Stomach (tissue), 8 donors: ENCODE measurements at regions not wholly inside any gene's neighbourhood (a gene's known extent, or its start where the extent isn't known, plus 50 kb on each side); places are given as distances from the start of the nearest gene placed in this dataset.

Source experiments
- DNase-seq, 2 donors: peaks; one replicate each; pipeline versions ENCODE4 v3.0.0 to v3.0.0-alpha.2; 2013 to 2019
- H3K27ac ChIP-seq, 5 donors: fragments of 200-600 bp in 4 of 5; sonication (generic) in 4 of 5; one replicate each; pipeline ENCODE4 v1.5.1; 2013 to 2019; ENCODE audit warnings: mild to moderate bottlenecking in 1 of 5, moderate library complexity in 1 of 5
- H3K27me3 ChIP-seq, 3 donors: fragments of 200-600 bp; sonication (generic); one replicate each; pipeline ENCODE4 v1.5.1; 2017 to 2019; ENCODE audit warnings: mixed run types in 1 of 3
- H3K36me3 ChIP-seq, 4 donors: fragments of 200-600 bp; sonication (generic); 1 replicate in 3 of 4; 2 replicates in 1 of 4; pipeline ENCODE4 v1.5.1; 2016 to 2019
- H3K4me1 ChIP-seq, 4 donors: fragments of 200-600 bp; sonication (generic); one replicate each; pipeline ENCODE4 v1.5.1; 2016 to 2019
- H3K4me3 ChIP-seq, 4 donors: fragments of 200-600 bp; sonication (generic) in 3 of 4; one replicate each; pipeline ENCODE4 v1.5.1; 2016 to 2019; ENCODE audit warnings: mild to moderate bottlenecking in 1 of 4
- H3K9me3 ChIP-seq, 4 donors: fragments of 200-600 bp; sonication (generic); one replicate each; pipeline ENCODE4 v1.5.1; 2016 to 2019
- CTCF ChIP-seq, 7 experiments: fragments of 450-650 bp in 4 of 7; fragments of 200-600 bp in 3 of 7; sonication (generic) in 3 of 7; IDR thresholded peaks; one replicate each; pipeline ENCODE4 v1.5.1; 2016 to 2019; ENCODE audit warnings: antibody characterized with exemption in 7 of 7, control low read depth in 2 of 7, mild to moderate bottlenecking in 1 of 7
- EP300 ChIP-seq: sonication (generic); formaldehyde crosslinking; IDR thresholded peaks from one replicate; pipeline ENCODE4 v1.6.1; 2017; ENCODE audit warnings: antibody characterized with exemption
- POLR2A ChIP-seq, 4 donors: fragments of 450-650 bp; IDR thresholded peaks; one replicate each; pipeline ENCODE4 v1.6.1; 2016; ENCODE audit warnings: antibody characterized with exemption in 4 of 4, control low read depth in 2 of 4, mild to moderate bottlenecking in 1 of 4, moderate library complexity in 1 of 4
- POLR2AphosphoS5 ChIP-seq, 3 donors: sonication (generic); formaldehyde crosslinking; IDR thresholded peaks; one replicate each; pipeline ENCODE4 v1.6.1; 2016; ENCODE audit warnings: antibody characterized with exemption in 3 of 3
- WGBS, 5 donors: extraction: QIAGEN DNeasy Blood & Tissue Kit in 3 of 5; methylation state at CpG; one replicate each; pipeline versions ENCODE4 v1.1.5 to v1.1.7; 2013 to 2018; 5-methylcytosine and 5-hydroxymethylcytosine counted together
- intact Hi-C: fragments of 100-400 bp; cut with DNase I; formaldehyde crosslinking; loops from one replicate; pipeline ENCODE4 v1.15.1; 2023; ENCODE audit warnings: low total_unique reads
- donor health status: healthy with polysubstance abuse.
- donor health status: Bipolar disorder and iron deficiency.
- donor health status: healthy.

DNA sequence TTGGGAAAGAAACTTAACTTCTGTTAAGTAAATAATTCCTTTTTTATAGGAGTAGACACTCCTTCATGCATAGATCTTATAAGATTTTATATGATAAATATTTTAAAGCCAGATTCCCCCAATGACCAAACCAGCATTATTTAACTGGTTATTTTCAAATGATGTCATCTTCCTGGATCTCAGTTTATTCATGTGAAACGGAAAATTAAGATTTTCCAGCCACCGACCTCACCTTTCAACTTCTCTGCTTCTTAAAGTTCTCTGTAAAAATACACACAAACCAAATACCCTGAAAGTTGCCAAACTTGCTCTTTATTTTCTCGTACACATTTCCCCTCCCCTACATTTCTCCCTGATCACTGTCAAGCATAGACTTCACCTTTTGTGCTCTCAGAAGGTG lies 364.2 kb downstream of the GALC start:
- intact Hi-C loops, result no loop called here
- Histone ChIP-seq H3K27me3 (no peaks in the 10 kb centered on the region), H3K4me1 (peaks cover 0 to 4% (median 0%) of the 10 kb centered on the region in 4 donors), H3K9me3 (no peaks in the 10 kb centered on the region), H3K36me3 (no peaks in the 10 kb centered on the region), H3K4me3 (no peak overlapping the region), H3K27ac (no peak overlapping the region)
- no peak for DNase-seq
- TF ChIP-seq EP300 (no peak), POLR2AphosphoS5 (IDR thresholded peaks at IDR 0.05) (no peak), CTCF (IDR thresholded peaks at IDR 0.05) (no peak), POLR2A (IDR thresholded peaks at IDR 0.05) (no peak)
- 24 to 44% (median 34%) methylated on average over 3 of the region's 3 CpGs for WGBS, 5 donors

DNA sequence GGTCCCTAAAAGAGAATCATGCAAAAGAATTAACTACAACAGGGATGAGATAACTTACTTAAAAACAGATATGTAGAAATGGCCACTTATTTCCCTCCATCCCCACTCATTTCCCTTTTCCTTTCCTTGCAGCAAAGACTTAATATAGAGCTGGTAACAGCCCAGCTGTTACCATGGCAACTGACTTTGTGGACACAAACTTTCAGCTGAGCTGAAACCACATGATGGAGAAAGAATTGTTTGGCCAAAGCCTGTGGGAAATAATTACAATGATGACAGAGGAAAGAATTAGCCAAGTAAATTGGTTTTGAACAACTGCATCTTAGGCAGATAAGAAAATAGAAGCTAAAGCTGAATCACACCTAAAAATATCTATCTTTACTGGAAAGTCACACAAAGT lies 364.9 kb downstream of the GALC start:
- H3K4me3 ChIP-seq, result no peak overlapping the region
- H3K4me1 ChIP-seq, result peaks cover 0 to 4% (median 0%) of the 10 kb centered on the region in 4 donors
- no peaks in the 10 kb centered on the region for H3K27me3 ChIP-seq
- DNase-seq, result peak in 1 of 2 donors; percentile 93
- H3K27ac ChIP-seq, result no peak overlapping the region
- no peaks in the 10 kb centered on the region for H3K36me3 ChIP-seq
- TF ChIP-seq EP300, result no peak
- TF ChIP-seq POLR2A (IDR thresholded peaks at IDR 0.05), result no peak
- TF ChIP-seq CTCF (IDR thresholded peaks at IDR 0.05), result no peak
- no peak for TF ChIP-seq POLR2AphosphoS5 (IDR thresholded peaks at IDR 0.05)
- intact Hi-C loops, result no loop called here
- H3K9me3 ChIP-seq, result no peaks in the 10 kb centered on the region

DNA sequence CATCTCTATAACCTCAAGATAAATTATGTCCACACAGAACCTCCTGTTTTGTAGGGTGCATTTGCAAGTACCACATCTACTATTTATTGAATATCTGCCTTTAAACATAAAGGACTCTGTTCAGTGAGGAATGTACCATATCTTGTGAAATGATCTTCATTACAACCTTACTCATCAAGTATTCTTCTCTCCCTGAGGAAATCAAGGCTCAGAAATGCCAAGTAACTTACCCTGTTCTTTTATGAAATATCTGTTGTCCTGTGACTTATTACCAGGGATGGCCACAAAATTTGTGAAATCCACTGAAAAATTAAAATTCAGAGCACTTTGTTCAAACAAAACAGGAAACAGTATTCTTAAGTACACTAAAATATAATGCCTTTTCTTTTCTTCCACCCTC lies 366.7 kb downstream of the GALC start:
- intact Hi-C loops, result no loop called here
- no peak overlapping the region for H3K4me3 ChIP-seq
- no peak for TF ChIP-seq POLR2AphosphoS5 (IDR thresholded peaks at IDR 0.05)
- no peak for TF ChIP-seq CTCF (IDR thresholded peaks at IDR 0.05)
- no peak for TF ChIP-seq EP300
- no peak for TF ChIP-seq POLR2A (IDR thresholded peaks at IDR 0.05)

DNA sequence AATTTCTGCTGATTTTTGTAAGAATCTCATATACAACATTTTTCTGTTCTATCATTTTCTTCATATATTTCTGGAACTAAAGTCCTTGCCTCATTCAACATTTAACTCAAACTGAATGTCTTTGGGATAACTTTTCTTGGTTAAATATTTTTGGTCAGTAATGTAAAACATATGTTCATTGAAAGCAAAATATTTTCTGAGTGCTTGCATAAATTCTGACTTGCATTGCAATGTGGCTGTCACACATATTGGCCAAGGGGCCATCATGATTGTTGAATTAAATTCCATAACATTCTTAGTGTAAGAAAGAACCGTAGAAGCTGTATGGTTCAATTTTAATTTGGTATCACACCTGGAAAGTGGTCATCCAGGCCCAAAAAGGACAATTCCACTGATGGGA lies 369.4 kb downstream of the GALC start:
- no peak overlapping the region for H3K4me3 ChIP-seq
- DNase-seq, result no peak
- H3K9me3 ChIP-seq, result peaks cover 5 to 13% (median 10%) of the 10 kb centered on the region in 4 donors
- no peaks in the 10 kb centered on the region for H3K27me3 ChIP-seq
- peaks cover 0 to 4% (median 0%) of the 10 kb centered on the region in 4 donors for H3K4me1 ChIP-seq
- H3K27ac ChIP-seq, result no peak overlapping the region
- WGBS, 5 donors, result 83 to 89% (median 89%) methylated on average over 1 of the region's 1 CpG
- intact Hi-C loops, result no loop called here
- TF ChIP-seq POLR2AphosphoS5 (IDR thresholded peaks at IDR 0.05), result no peak
- no peak for TF ChIP-seq EP300
- no peak for TF ChIP-seq CTCF (IDR thresholded peaks at IDR 0.05)
- TF ChIP-seq POLR2A (IDR thresholded peaks at IDR 0.05), result no peak
- H3K36me3 ChIP-seq, result no peaks in the 10 kb centered on the region

More for the DNA sequence above, 366.7 kb downstream of the GALC start:
- no peak overlapping the region for H3K27ac ChIP-seq
- no peaks in the 10 kb centered on the region for H3K27me3 ChIP-seq
- peaks cover 0 to 4% (median 0%) of the 10 kb centered on the region in 4 donors for H3K4me1 ChIP-seq
- DNase-seq, result no peak
- H3K9me3 ChIP-seq, result peaks cover 2 to 7% (median 4%) of the 10 kb centered on the region in 4 donors
- H3K36me3 ChIP-seq, result no peaks in the 10 kb centered on the region
